Stimulated activated CD4-positive, alpha-beta T cell treated with anti-CD3 and anti-CD28 coated beads, Interleukin-4, amount 100 ng/mL, for 24 hours (primary cell): ENCODE measurements at regions not wholly inside any gene's neighbourhood (a gene's known extent, or its start where the extent isn't known, plus 50 kb on each side); places are given as distances from the start of the nearest gene placed in this dataset.

Source experiments
- DNase-seq: peaks from one replicate; pipeline ENCODE4 v3.0.0-alpha.2; 2020

GRCh38 chr6:156028335-156029131 lies 572.9 kb upstream of the NOX3 start:
- DNase-seq = no peak

- no peak for DNase-seq
These were observed 571.6 kb upstream of the NOX3 start for GRCh38 chr6:156027248-156027626.

GRCh38 chr6:156026486-156027247 lies 571.0 kb upstream of the NOX3 start:
- no peak for DNase-seq

GRCh38 chr6:156024339-156024738 lies 568.7 kb upstream of the NOX3 start:
- no peak for DNase-seq

- no peak for DNase-seq
These were observed 566.2 kb upstream of the NOX3 start for GRCh38 chr6:156021746-156022396.

- DNase-seq = no peak
These were observed 562.2 kb upstream of the NOX3 start for GRCh38 chr6:156017838-156018237.

GRCh38 chr6:156016186-156016976 lies 560.7 kb upstream of the NOX3 start:
- no peak for DNase-seq

- DNase-seq = no peak
These were observed 557.5 kb upstream of the NOX3 start for GRCh38 chr6:156013155-156013554.

- no peak for DNase-seq
These were observed 554.0 kb upstream of the NOX3 start for GRCh38 chr6:156009656-156010055.

GRCh38 chr6:156004796-156005195 lies 549.2 kb upstream of the NOX3 start:
- no peak for DNase-seq

GRCh38 chr6:155996151-155996550 lies 540.5 kb upstream of the NOX3 start:
- DNase-seq = no peak

- DNase-seq = no peak
These were observed 539.6 kb upstream of the NOX3 start for GRCh38 chr6:155995281-155995680.

GRCh38 chr6:155994086-155994485 lies 538.4 kb upstream of the NOX3 start:
- no peak for DNase-seq

- no peak for DNase-seq
These were observed 537.6 kb upstream of the NOX3 start for GRCh38 chr6:155993240-155993639.

GRCh38 chr6:155985660-155986138 lies 530.1 kb upstream of the NOX3 start:
- no peak for DNase-seq

GRCh38 chr6:155980768-155981079 lies 525.1 kb upstream of the NOX3 start:
- DNase-seq = no peak

GRCh38 chr6:155980014-155980767 lies 524.6 kb upstream of the NOX3 start:
- DNase-seq = no peak

GRCh38 chr6:155975506-155975905 lies 519.9 kb upstream of the NOX3 start:
- no peak for DNase-seq

GRCh38 chr6:155974811-155975323 lies 519.2 kb upstream of the NOX3 start:
- DNase-seq = no peak

- no peak for DNase-seq
These were observed 518.7 kb upstream of the NOX3 start for GRCh38 chr6:155974359-155974758.

- no peak for DNase-seq
These were observed 515.5 kb upstream of the NOX3 start for GRCh38 chr6:155970876-155971708.
